ENCODE measurements at regions not wholly inside any gene's neighbourhood (a gene's known extent, or its start where the extent isn't known, plus 50 kb on each side); places are given as distances from the start of the nearest gene placed in this dataset.

GRCh38 chr5:174247301-174247700 lies 201.8 kb downstream of the NSG2 start:
- Histone ChIP-seq H3K27me3 (ENCODE audit: insufficient read depth, poor library complexity, severe bottlenecking) (no peaks in the 10 kb centered on the region), H3K27ac (replicated peaks) (no peak overlapping the region), H3K4me3 (replicated peaks; ENCODE audit: insufficient read depth, low read length) (no peak overlapping the region)
- DNase-seq (ENCODE audit: low read depth in 1 of 2, low spot score in 1 of 2), result no peak
- TF ChIP-seq SPI1 (IDR thresholded peaks at IDR 0.05; ENCODE audit: borderline replicate concordance, low read depth), result no peak

- TF ChIP-seq SPI1 (IDR thresholded peaks at IDR 0.05; ENCODE audit: borderline replicate concordance, low read depth), result no peak
- TF ChIP-seq CTCF (IDR thresholded peaks at IDR 0.05; ENCODE audit: insufficient read depth, low read length), result no peak
- TF ChIP-seq POLR2AphosphoS5 (IDR thresholded peaks at IDR 0.05; ENCODE audit: low read depth), result no peak
- TF ChIP-seq GABPA (IDR thresholded peaks at IDR 0.05; ENCODE audit: low read depth), result no peak
- no peak for TF ChIP-seq REST (IDR thresholded peaks at IDR 0.05; ENCODE audit: insufficient replicate concordance, low read depth)
- Histone ChIP-seq H3K27ac (replicated peaks) (no peak overlapping the region), H3K4me3 (replicated peaks; ENCODE audit: insufficient read depth, low read length) (no peak overlapping the region), H3K27me3 (ENCODE audit: insufficient read depth, poor library complexity, severe bottlenecking) (no peaks in the 10 kb centered on the region)
- DNase-seq (ENCODE audit: low read depth in 1 of 2, low spot score in 1 of 2), result no peak
Observed at GRCh38 chr5:174251305-174252000, 205.9 kb downstream of the NSG2 start.

- no peaks in the 10 kb centered on the region for H3K27me3 ChIP-seq (ENCODE audit: insufficient read depth, poor library complexity, severe bottlenecking)
- TF ChIP-seq GABPA (IDR thresholded peaks at IDR 0.05; ENCODE audit: low read depth) (no peak), SPI1 (IDR thresholded peaks at IDR 0.05; ENCODE audit: borderline replicate concordance, low read depth) (no peak), REST (IDR thresholded peaks at IDR 0.05; ENCODE audit: insufficient replicate concordance, low read depth) (no peak), CTCF (IDR thresholded peaks at IDR 0.05; ENCODE audit: insufficient read depth, low read length) (no peak), POLR2AphosphoS5 (IDR thresholded peaks at IDR 0.05; ENCODE audit: low read depth) (no peak)
Observed at GRCh38 chr5:174252121-174252520, 206.6 kb downstream of the NSG2 start.

GRCh38 chr5:174259696-174260420 lies 214.4 kb downstream of the NSG2 start:
- Histone ChIP-seq H3K4me3 (replicated peaks; ENCODE audit: insufficient read depth, low read length) (no peak overlapping the region), H3K27me3 (ENCODE audit: insufficient read depth, poor library complexity, severe bottlenecking) (no peaks in the 10 kb centered on the region), H3K27ac (replicated peaks) (no peak overlapping the region)
- TF ChIP-seq CTCF (IDR thresholded peaks at IDR 0.05; ENCODE audit: insufficient read depth, low read length), result no peak
- TF ChIP-seq POLR2AphosphoS5 (IDR thresholded peaks at IDR 0.05; ENCODE audit: low read depth), result no peak
- DNase-seq (ENCODE audit: low read depth in 1 of 2, low spot score in 1 of 2), result no peak

More at GRCh38 chr5:174252121-174252520, 206.6 kb downstream of the NSG2 start:
- H3K27ac ChIP-seq (replicated peaks), result no peak overlapping the region
- H3K4me3 ChIP-seq (replicated peaks; ENCODE audit: insufficient read depth, low read length), result no peak overlapping the region
- no peak for DNase-seq (ENCODE audit: low read depth in 1 of 2, low spot score in 1 of 2)
